DMS53 (cell line): ENCODE measurements at regions not wholly inside any gene's neighbourhood (a gene's known extent, or its start where the extent isn't known, plus 50 kb on each side); places are given as distances from the start of the nearest gene placed in this dataset.

ENCODE experiments used
- DNase-seq: peaks from one replicate; lab custom pipeline; 2025; lab: John Stamatoyannopoulos, UW

- DNase-seq: no peak
Measured at GRCh38 chr1:83027511-83027910, 971.4 kb downstream of the TTLL7 start.

- no peak for DNase-seq
Measured at GRCh38 chr1:83026745-83027144, 972.2 kb downstream of the TTLL7 start.

- no peak for DNase-seq
Measured at GRCh38 chr1:83024251-83024767, 974.6 kb downstream of the TTLL7 start.

GRCh38 chr1:83023212-83023611 is 975.7 kb downstream of the TTLL7 start:
- DNase-seq: no peak

- no peak for DNase-seq
Measured at GRCh38 chr1:83022206-83022605, 976.7 kb downstream of the TTLL7 start.

- DNase-seq: no peak
Measured at GRCh38 chr1:83017701-83018100, 981.2 kb downstream of the TTLL7 start.

GRCh38 chr1:83017276-83017675 is 981.7 kb downstream of the TTLL7 start:
- DNase-seq: peak; percentile 92

- DNase-seq: no peak
Measured at GRCh38 chr1:83016354-83016849, 982.5 kb downstream of the TTLL7 start.

GRCh38 chr1:83015163-83015562 is 983.8 kb downstream of the TTLL7 start:
- DNase-seq: no peak

GRCh38 chr1:83012950-83013349 is 986.0 kb downstream of the TTLL7 start:
- no peak for DNase-seq

- DNase-seq: no peak
Measured at GRCh38 chr1:83011265-83011664, 987.7 kb downstream of the TTLL7 start.

GRCh38 chr1:83006271-83006670 is 992.7 kb downstream of the TTLL7 start:
- no peak for DNase-seq

- no peak for DNase-seq
Measured at GRCh38 chr1:83000286-83000685, 998.6 kb downstream of the TTLL7 start.

GRCh38 chr1:82995951-82996350 is 1003.0 kb downstream of the TTLL7 start:
- DNase-seq: no peak

- DNase-seq: no peak
Measured at GRCh38 chr1:82994616-82995263, 1004.2 kb downstream of the TTLL7 start.

- no peak for DNase-seq
Measured at GRCh38 chr1:82991569-82991968, 1007.4 kb downstream of the TTLL7 start.

GRCh38 chr1:82979593-82980236 is 1019.2 kb downstream of the TTLL7 start:
- peak; percentile 76 for DNase-seq

GRCh38 chr1:82978461-82979324 is 1020.2 kb downstream of the TTLL7 start:
- DNase-seq: peak; percentile 24

- DNase-seq: no peak
Measured at GRCh38 chr1:82972841-82973553, 1025.9 kb downstream of the TTLL7 start.

GRCh38 chr1:82969340-82969739 is 1029.6 kb downstream of the TTLL7 start:
- peak; percentile 17 for DNase-seq

- DNase-seq: no peak
Measured at GRCh38 chr1:82962658-82963057, 1036.3 kb downstream of the TTLL7 start.
